Upper lobe of left lung (tissue), 6 donors: ENCODE measurements at regions not wholly inside any gene's neighbourhood (a gene's known extent, or its start where the extent isn't known, plus 50 kb on each side); places are given as distances from the start of the nearest gene placed in this dataset.
"Not testable (repeated sequence)": the region's sequence is repeated elsewhere in the genome, so short reads cannot be mapped to it uniquely, and the experiment has no call there.

Source experiments
- ATAC-seq, 2 donors: fragments of 200-7000 bp; cut with Tn5 transposase; one replicate each; pipeline ENCODE4 v1.9.1; 2022; ENCODE audit warnings: mild to moderate bottlenecking in 2 of 2, moderate library complexity in 2 of 2; ENCODE audit not compliant: low FRiP score in 2 of 2
- DNase-seq, 2 donors: peaks; one replicate each; pipeline ENCODE4 v3.0.0-alpha.2; 2019 to 2020
- H3K27ac ChIP-seq, 4 donors: fragments of 200-600 bp; sonication (generic); one replicate each; pipeline ENCODE4 v1.5.1; 2016 to 2019
- H3K27me3 ChIP-seq, 4 donors: fragments of 200-600 bp; sonication (generic); one replicate each; pipeline ENCODE4 v1.5.1; 2017 to 2019
- H3K36me3 ChIP-seq, 4 donors: fragments of 200-600 bp; sonication (generic); one replicate each; pipeline ENCODE4 v1.5.1; 2016 to 2019
- H3K4me1 ChIP-seq, 4 donors: fragments of 200-600 bp; sonication (generic); one replicate each; pipeline ENCODE4 v1.5.1; 2018 to 2019
- H3K4me3 ChIP-seq, 4 donors: fragments of 200-600 bp; sonication (generic); one replicate each; pipeline ENCODE4 v1.5.1; 2017 to 2019; ENCODE audit warnings: mild to moderate bottlenecking in 2 of 4, moderate library complexity in 1 of 4
- H3K9me3 ChIP-seq, 4 donors: fragments of 200-600 bp; sonication (generic); one replicate each; pipeline ENCODE4 v1.5.1; 2018 to 2019
- EP300 ChIP-seq, 4 donors: sonication (generic); formaldehyde crosslinking; IDR thresholded peaks; one replicate each; pipeline ENCODE4 v1.5.1; 2017; ENCODE audit warnings: antibody characterized with exemption in 4 of 4, control low read depth in 2 of 4
- POLR2A ChIP-seq, 4 donors: fragments of 450-650 bp; IDR thresholded peaks; one replicate each; pipeline ENCODE4 v1.5.1; 2016 to 2017; ENCODE audit warnings: antibody characterized with exemption in 4 of 4, mild to moderate bottlenecking in 2 of 4
- POLR2AphosphoS5 ChIP-seq, 2 donors: sonication (generic); formaldehyde crosslinking; IDR thresholded peaks; one replicate each; pipeline ENCODE4 v1.5.1; 2017; ENCODE audit warnings: antibody characterized with exemption in 2 of 2
- WGBS, 2 donors: methylation state at CpG; one replicate each; pipeline ENCODE4 v1.1.5; 2017 to 2018; 5-methylcytosine and 5-hydroxymethylcytosine counted together
- TF ChIP-seq, protein P1 (sequence below), 6 experiments: fragments of 450-650 bp in 4 of 6; fragments of 200-600 bp in 2 of 6; sonication (generic) in 2 of 6; IDR thresholded peaks; one replicate each; pipeline ENCODE4 v1.5.1; 2016 to 2019; ENCODE audit warnings: antibody characterized with exemption in 6 of 6
- donor health status: DM: no; HTN: no; CAD: no; lungs with moderate emphysema.
- donor health status: DM: no; HTN: yes; CAD: no; lungs with severe emphysema.

DNA sequence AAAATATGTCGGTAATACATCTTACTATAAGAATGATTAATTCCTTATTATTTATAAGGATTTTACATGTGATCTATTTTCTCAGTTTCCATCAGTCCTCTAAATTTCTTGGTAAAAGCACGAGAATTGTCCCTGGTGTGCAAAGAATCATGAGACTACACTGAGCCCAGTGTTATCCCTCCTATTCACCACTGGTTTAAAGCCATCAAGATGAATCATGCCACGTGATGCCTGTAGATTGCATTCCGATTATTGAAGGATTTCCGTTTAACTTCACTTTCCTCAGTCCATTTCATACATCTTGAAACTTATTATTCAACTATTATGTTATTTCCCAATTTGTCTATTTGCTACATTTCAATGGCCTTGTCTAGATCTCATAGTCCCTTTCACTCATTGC is 601.9 kb downstream of the GALC start:
- no peak for ATAC-seq
- no peaks in the 10 kb centered on the region for H3K36me3 ChIP-seq
- H3K4me3 ChIP-seq, result no peak overlapping the region
- no peaks in the 10 kb centered on the region for H3K4me1 ChIP-seq
- H3K9me3 ChIP-seq, result no peaks in the 10 kb centered on the region
- WGBS, 2 donors, result 88 to 89% methylated on average over 5 of the region's 5 CpGs
- no peaks in the 10 kb centered on the region for H3K27me3 ChIP-seq
- no peak overlapping the region for H3K27ac ChIP-seq
- no peak for TF ChIP-seq EP300 (IDR thresholded peaks at IDR 0.05)
- DNase-seq, result no peak

DNA sequence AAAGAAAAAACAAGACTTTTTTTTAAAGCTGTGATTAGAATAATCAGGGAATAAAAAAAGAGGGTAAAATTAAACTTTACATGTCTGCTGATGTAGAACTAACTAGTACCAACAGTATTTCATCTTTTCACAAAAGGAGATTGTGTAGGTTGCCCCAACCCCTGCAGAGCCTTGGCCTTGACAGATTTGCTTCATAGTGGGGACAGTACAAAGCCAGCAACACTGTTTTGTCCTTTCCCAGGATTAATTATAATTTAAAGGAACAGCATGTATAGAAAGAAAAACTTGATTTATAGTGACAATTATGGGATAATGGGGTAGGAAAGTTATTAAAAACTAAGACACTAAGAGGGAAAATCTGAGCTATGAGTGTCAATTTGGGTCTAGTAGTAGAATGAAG is 604.0 kb downstream of the GALC start:
- Histone ChIP-seq H3K9me3 (no peaks in the 10 kb centered on the region), H3K36me3 (no peaks in the 10 kb centered on the region), H3K4me1 (no peaks in the 10 kb centered on the region), H3K27ac (no peak overlapping the region), H3K4me3 (no peak overlapping the region), H3K27me3 (no peaks in the 10 kb centered on the region)
- ATAC-seq (no peak), DNase-seq (no peak)
- no peak for TF ChIP-seq POLR2AphosphoS5 (IDR thresholded peaks at IDR 0.05)
- TF ChIP-seq POLR2A (IDR thresholded peaks at IDR 0.05), result no peak
- TF ChIP-seq, protein P1, sequence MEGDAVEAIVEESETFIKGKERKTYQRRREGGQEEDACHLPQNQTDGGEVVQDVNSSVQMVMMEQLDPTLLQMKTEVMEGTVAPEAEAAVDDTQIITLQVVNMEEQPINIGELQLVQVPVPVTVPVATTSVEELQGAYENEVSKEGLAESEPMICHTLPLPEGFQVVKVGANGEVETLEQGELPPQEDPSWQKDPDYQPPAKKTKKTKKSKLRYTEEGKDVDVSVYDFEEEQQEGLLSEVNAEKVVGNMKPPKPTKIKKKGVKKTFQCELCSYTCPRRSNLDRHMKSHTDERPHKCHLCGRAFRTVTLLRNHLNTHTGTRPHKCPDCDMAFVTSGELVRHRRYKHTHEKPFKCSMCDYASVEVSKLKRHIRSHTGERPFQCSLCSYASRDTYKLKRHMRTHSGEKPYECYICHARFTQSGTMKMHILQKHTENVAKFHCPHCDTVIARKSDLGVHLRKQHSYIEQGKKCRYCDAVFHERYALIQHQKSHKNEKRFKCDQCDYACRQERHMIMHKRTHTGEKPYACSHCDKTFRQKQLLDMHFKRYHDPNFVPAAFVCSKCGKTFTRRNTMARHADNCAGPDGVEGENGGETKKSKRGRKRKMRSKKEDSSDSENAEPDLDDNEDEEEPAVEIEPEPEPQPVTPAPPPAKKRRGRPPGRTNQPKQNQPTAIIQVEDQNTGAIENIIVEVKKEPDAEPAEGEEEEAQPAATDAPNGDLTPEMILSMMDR (IDR thresholded peaks at IDR 0.05), result no peak
- no peak for TF ChIP-seq EP300 (IDR thresholded peaks at IDR 0.05)

DNA sequence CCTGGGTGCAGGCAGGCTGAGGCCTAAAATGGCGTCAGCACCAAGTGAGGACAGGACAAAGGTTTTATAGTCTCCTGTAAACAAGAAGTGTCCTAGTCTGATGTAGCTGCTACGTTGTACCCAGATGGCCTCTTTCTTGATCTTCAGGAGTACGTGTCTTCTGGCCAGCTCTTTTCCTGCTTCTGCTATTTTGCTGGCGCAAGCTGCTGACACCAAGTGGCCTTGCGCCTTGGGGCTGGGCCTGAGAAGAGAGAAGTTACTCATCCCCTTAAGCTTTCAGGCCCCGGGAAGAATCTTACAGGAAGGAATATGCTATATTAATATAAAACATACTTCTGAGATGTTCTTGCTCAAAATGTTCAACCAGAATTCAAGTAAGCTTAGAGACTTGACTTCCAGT is 605.2 kb downstream of the GALC start:
- Histone ChIP-seq H3K9me3 (no peaks in the 10 kb centered on the region), H3K27ac (no peak overlapping the region), H3K4me3 (no peak overlapping the region), H3K27me3 (no peaks in the 10 kb centered on the region), H3K4me1 (no peaks in the 10 kb centered on the region), H3K36me3 (no peaks in the 10 kb centered on the region)
- ATAC-seq (peak in 1 of 2 donors; percentile 46), DNase-seq (no peak)
- WGBS, 2 donors, result 84 to 88% methylated on average over 6 of the region's 6 CpGs
- no peak for TF ChIP-seq POLR2A (IDR thresholded peaks at IDR 0.05)
- TF ChIP-seq, protein P1 (IDR thresholded peaks at IDR 0.05), result no peak
- no peak for TF ChIP-seq EP300 (IDR thresholded peaks at IDR 0.05)
- TF ChIP-seq POLR2AphosphoS5 (IDR thresholded peaks at IDR 0.05), result no peak

DNA sequence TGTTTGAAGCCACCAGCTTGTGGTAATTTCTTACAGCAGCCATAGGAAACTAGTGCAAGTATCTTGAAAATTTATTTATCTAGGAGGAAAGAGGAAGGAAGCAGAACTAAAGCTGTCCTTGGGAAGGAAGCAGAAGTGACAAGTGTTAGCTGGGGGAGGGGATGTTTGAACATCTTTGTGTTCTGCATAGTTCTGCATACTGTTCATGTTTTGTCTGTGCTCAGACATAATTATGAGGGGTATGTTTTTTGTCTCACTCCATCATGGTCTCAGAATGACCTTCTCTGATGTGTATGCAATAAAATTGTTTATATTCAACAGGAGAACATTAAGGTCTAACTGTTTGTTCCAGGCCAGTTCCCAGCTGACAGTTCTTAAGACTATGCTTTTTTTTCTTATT is 606.5 kb downstream of the GALC start:
- DNase-seq, result no peak
- Histone ChIP-seq H3K27me3 (no peaks in the 10 kb centered on the region), H3K27ac (no peak overlapping the region), H3K4me3 (no peak overlapping the region), H3K9me3 (no peaks in the 10 kb centered on the region), H3K4me1 (no peaks in the 10 kb centered on the region), H3K36me3 (no peaks in the 10 kb centered on the region)
- peak in 1 of 2 donors; percentile 41 for ATAC-seq
- no peak for TF ChIP-seq EP300 (IDR thresholded peaks at IDR 0.05)
- no peak for TF ChIP-seq POLR2AphosphoS5 (IDR thresholded peaks at IDR 0.05)
- no peak for TF ChIP-seq POLR2A (IDR thresholded peaks at IDR 0.05)
- TF ChIP-seq, protein P1 (IDR thresholded peaks at IDR 0.05), result no peak

DNA sequence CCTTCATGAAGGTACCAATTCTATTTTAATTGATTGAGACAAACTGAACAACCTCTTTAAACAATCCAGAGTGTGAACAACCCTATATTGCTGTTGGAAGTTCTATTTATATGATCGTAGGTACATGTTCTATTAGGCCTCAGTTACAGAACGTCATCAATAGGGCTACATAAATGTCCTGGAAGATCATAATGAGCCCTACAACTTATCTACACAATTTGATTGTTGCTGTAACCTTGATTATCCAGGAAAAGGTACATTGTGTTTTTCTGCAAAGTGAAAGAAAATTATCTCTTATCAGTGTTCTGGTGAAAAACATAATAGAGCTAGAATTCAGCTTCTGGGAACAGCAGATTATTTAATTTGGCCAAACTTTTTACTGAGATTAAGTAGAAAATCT is 612.9 kb downstream of the GALC start:
- H3K4me1 ChIP-seq, result no peaks in the 10 kb centered on the region
- ATAC-seq (no peak), DNase-seq (no peak)
- H3K9me3 ChIP-seq, result no peaks in the 10 kb centered on the region
- 83 to 86% methylated on average over 2 of the region's 2 CpGs for WGBS, 2 donors
- no peak overlapping the region for H3K27ac ChIP-seq
- TF ChIP-seq EP300 (IDR thresholded peaks at IDR 0.05) (no peak), POLR2A (IDR thresholded peaks at IDR 0.05) (no peak)
- no peak overlapping the region for H3K4me3 ChIP-seq
- no peaks in the 10 kb centered on the region for H3K36me3 ChIP-seq
- no peaks in the 10 kb centered on the region for H3K27me3 ChIP-seq

DNA sequence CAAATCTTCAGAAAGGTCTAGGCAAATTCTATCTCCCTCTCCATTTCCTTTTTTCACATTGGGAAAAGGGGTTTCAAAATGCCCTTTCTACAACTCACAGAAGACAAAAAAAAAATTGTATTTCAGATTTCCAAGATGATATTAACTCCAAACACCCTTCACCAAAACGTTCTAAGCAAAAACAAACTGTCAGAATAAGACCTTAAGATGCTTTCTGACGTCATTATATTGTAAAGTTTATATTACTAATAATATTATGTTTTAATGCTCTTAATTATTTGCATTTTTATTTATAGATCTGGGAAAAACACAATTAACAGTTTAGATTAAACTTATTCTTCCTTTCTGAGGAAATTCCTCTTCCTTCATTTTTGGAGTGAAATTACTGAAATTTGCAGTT is 624.2 kb downstream of the GALC start:
- no peak overlapping the region for H3K27ac ChIP-seq
- ATAC-seq (no peak), DNase-seq (no peak)
- H3K4me1 ChIP-seq, result no peaks in the 10 kb centered on the region
- H3K9me3 ChIP-seq, result no peaks in the 10 kb centered on the region
- TF ChIP-seq EP300 (IDR thresholded peaks at IDR 0.05) (no peak), POLR2AphosphoS5 (IDR thresholded peaks at IDR 0.05) (no peak), POLR2A (IDR thresholded peaks at IDR 0.05) (no peak)
- TF ChIP-seq, protein P1 (IDR thresholded peaks at IDR 0.05), result no peak
- no peaks in the 10 kb centered on the region for H3K27me3 ChIP-seq
- WGBS, 2 donors, result 45 to 62% methylated on average over 2 of the region's 2 CpGs
- H3K36me3 ChIP-seq, result no peaks in the 10 kb centered on the region
- no peak overlapping the region for H3K4me3 ChIP-seq

DNA sequence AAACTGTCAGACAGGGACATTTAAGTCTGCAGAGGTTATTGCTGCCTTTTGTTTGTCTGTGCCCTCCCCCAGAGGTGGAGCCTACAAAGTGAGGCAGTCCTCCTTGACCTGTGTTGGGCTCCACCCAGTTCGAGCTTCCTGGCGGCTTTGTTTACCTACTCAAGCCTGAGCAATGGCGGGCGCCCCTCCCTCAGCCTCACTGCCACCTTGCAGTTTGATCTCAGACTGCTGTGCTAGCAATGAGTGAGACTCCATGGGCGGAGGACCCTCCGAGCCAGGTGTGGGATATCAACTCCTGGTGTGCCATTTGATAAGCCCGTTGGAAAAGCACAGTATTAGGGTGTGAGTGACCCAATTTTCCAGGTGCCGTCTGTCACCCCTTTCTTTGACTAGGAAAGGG is 632.7 kb downstream of the GALC start:
- H3K27ac ChIP-seq, H3K4me3 ChIP-seq, ATAC-seq, H3K4me1 ChIP-seq, H3K27me3 ChIP-seq, H3K9me3 ChIP-seq, H3K36me3 ChIP-seq: not testable (repeated sequence)
- 89 to 96% methylated on average over 4 to 8 of the region's 8 CpGs for WGBS, 2 donors
- peak in 1 of 2 donors; percentile 8 for DNase-seq
